ENCODE measurements at regions not wholly inside any gene's neighbourhood (a gene's known extent, or its start where the extent isn't known, plus 50 kb on each side); places are given as distances from the start of the nearest gene placed in this dataset.

- Histone ChIP-seq H3K27me3 (ENCODE audit: insufficient read depth) (no peaks in the 10 kb centered on the region), H3K36me3 (ENCODE audit: insufficient read depth) (no peaks in the 10 kb centered on the region), H3K4me3 (no peak overlapping the region), H3K27ac (ENCODE audit: low read depth) (no peak overlapping the region), H2AFZ (no peak overlapping the region), H3K4me1 (ENCODE audit: insufficient read depth) (no peaks in the 10 kb centered on the region), H3K4me2 (no peak overlapping the region), H3K9me2 (ENCODE audit: insufficient read depth) (no peaks in the 10 kb centered on the region), H3F3A (replicated peaks; ENCODE audit: low read depth) (no peaks in the 10 kb centered on the region), H4K20me1 (replicated peaks; ENCODE audit: insufficient read depth) (no peaks in the 10 kb centered on the region), H3K79me2 (replicated peaks; ENCODE audit: insufficient read depth) (no peaks in the 10 kb centered on the region)
- DNase-seq (ENCODE audit: low spot score) = no peak
- no peak overlapping the region for H3K27ac Mint-ChIP-seq
- no peaks in the 10 kb centered on the region; the same call in 2 of the 3 replicates for H3K4me1 Mint-ChIP-seq
- no peak overlapping the region for H3K4me3 Mint-ChIP-seq
- TF ChIP-seq EZH2 (IDR thresholded peaks at IDR 0.05; ENCODE audit: low read depth, unreplicated experiment) (no peak), ZNF114 (CRISPR knock-in tag; IDR thresholded peaks at IDR 0.05) (no peak), STAT1 (IDR thresholded peaks at IDR 0.05; ENCODE audit: unreplicated experiment) (no peak), EZH2phosphoT487 (IDR thresholded peaks at IDR 0.05; ENCODE audit: unreplicated experiment) (no peak), CTCF (conservative IDR thresholded peaks at IDR 0.05; ENCODE audit: low read depth in 2 of 2) (no peak), CREB1 (CRISPR knock-in tag; IDR thresholded peaks at IDR 0.05; ENCODE audit: low read depth) (no peak), JUNB (IDR thresholded peaks at IDR 0.05; ENCODE audit: unreplicated experiment) (no peak), NANOG (IDR thresholded peaks at IDR 0.05; ENCODE audit: borderline replicate concordance) (no peak), REST (IDR thresholded peaks at IDR 0.05; ENCODE audit: unreplicated experiment) (no peak), ZNF331 (CRISPR knock-in tag; IDR thresholded peaks at IDR 0.05; ENCODE audit: low read depth) (no peak), POLR2AphosphoS5 (IDR thresholded peaks at IDR 0.05; ENCODE audit: low read depth) (no peak), ETS1 (IDR thresholded peaks at IDR 0.05) (no peak), ZNF462 (CRISPR knock-in tag; IDR thresholded peaks at IDR 0.05) (no peak)
- no peaks in the 10 kb centered on the region for H3K27me3 Mint-ChIP-seq (ENCODE audit: insufficient read depth, low read depth, poor library complexity)
- H3K36me3 Mint-ChIP-seq (ENCODE audit: low read depth) = no peaks in the 10 kb centered on the region
- no peak for ATAC-seq
- no peaks in the 10 kb centered on the region for H3K9me3 Mint-ChIP-seq
These were observed 1095.5 kb upstream of the IGFBP7 start for GRCh38 chr4:58205446-58206235.

All from GM23338 (cell line).